ENCODE measurements at regions not wholly inside any gene's neighbourhood (a gene's known extent, or its start where the extent isn't known, plus 50 kb on each side); places are given as distances from the start of the nearest gene placed in this dataset.

- CTCF ChIA-PET: no interaction called here
These were observed 540.8 kb upstream of the SPHKAP start for GRCh38 chr2:228722311-228722710.

GRCh38 chr2:228720895-228721294 lies 539.4 kb upstream of the SPHKAP start:
- POLR2A ChIA-PET: no interaction called here
- CTCF ChIA-PET: no interaction called here

More at GRCh38 chr2:228722311-228722710, 540.8 kb upstream of the SPHKAP start:
- POLR2A ChIA-PET: no interaction called here

DNA sequence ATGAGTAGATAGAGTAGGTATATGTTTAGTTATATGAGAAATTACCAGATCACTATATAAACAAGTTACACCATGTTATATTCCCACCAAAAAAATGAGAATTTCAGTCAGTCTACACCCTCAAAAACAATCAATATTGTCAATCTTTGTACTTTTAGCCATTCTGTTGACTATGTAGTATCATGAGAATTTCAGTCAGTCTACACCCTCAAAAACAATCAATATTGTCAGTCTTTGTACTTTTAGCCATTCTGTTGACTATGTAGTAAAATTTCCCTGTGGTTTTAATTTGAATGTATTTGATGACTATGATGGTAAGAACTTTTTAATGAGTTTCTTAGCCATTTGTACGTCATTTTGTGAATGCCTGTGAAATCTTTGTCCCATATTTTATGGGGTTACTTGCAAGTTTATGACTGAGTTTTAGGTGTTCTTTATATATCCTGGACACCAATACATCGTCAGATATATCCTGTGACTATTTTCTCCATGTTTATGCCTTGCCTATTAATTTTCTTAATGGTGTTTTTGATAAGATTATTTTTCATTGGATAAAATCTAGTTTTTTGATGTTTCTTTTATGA lies 528.4 kb upstream of the SPHKAP start:
- ChIA-PET POLR2A (no interaction called here), CTCF (no interaction called here)

DNA sequence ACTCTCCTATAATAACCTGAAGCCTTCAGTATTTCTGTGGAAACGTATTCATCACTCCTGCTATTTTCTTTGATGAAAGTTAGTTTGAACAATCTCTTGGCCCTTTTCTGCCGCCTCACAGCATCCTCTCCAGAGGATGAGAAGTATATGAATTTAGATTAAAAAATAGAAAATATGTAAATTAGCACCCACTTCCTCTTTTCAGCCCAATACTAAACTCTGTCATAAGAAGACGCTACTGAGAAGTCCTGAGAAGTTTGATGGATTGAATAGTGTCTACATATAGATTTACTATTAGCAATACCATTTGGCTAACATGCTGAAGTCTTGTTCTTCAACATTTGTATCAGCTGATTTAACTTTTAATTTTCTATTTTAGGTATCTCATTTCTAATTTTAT lies 526.4 kb upstream of the SPHKAP start:
- ChIA-PET POLR2A (no interaction called here), CTCF (no interaction called here)

DNA sequence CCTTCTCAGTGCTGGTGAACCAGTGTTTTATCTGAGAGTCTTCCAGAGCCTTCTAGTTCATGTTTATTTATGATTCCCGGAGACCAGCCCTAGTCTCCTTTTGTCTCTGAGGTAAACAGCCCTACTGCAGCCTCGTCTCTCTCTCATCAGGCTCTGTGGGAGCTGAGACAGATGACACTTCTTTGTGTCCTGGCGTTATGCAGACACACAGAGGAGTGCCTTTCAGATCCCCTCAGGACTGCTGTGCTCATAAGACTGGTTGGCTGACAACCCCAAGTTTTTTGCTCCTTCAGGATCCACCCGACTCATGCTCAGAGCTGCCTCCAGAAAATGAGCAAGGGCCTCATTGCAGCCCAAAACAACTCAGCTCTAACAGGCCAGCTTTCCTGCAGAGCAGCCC lies 523.8 kb upstream of the SPHKAP start:
- POLR2A ChIA-PET: no interaction called here
- CTCF ChIA-PET: no interaction called here

GRCh38 chr2:228703152-228703551 lies 521.7 kb upstream of the SPHKAP start:
- ChIA-PET CTCF (no interaction called here), POLR2A (no interaction called here)

DNA sequence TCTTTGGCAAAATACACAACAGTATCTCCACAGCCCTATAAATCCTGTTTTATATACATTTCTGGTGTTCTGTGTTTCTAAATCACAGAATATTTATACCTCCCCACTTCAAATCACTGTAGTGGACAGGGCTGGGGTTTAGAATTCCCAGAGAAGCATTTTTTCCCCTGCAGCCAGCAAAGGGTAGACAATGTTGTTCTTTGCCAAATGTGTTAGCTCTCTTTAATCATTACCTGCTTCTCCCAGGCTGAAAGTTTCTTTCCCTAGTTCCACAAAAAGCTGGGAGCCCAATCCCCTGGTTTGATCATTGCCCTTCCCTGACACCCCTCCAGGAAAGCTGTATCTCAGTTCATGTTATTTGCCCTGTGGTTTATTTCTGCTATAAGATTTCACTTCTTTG lies 520.0 kb upstream of the SPHKAP start:
- CTCF ChIA-PET: no interaction called here
- POLR2A ChIA-PET: no interaction called here

DNA sequence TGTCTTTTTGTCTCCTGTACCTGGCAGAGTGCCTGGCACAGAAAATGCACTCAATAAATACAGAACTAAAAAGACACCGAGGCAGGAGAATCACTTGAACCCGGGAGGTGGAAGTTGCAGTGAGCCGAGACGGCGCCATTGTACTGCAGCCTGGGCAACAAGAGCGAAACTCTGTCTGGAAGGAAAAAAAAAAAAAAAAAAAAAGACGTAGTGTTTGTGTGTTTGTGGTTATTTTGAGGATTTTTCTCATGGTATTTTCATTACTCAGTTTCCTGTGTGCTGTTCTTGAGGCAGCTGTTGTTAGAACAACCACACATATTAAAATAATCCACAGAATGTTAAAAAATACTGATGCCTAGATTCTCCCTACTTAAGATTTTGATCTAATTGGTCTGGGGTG lies 519.2 kb upstream of the SPHKAP start:
- ChIA-PET POLR2A (no interaction called here), CTCF (no interaction called here)

DNA sequence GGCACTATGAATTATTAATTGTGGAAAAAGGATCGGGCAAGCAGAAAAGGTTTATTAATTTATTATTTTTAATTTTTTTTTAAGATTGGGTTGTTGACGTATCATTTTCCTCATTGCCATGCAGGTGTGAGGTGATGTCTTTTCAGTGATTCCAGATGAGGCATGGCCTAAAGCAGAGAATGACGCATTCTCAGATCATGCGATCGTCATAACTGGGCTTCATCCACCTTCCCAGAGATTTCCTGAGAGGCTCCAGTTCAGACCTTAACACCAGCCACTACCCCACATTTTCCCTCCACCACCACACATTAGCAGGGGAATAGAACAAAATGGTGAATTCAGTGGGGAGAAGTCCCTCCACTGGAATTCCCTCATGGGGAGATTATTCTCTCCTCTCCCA lies 518.4 kb upstream of the SPHKAP start:
- CTCF ChIA-PET: no interaction called here
- POLR2A ChIA-PET: no interaction called here

DNA sequence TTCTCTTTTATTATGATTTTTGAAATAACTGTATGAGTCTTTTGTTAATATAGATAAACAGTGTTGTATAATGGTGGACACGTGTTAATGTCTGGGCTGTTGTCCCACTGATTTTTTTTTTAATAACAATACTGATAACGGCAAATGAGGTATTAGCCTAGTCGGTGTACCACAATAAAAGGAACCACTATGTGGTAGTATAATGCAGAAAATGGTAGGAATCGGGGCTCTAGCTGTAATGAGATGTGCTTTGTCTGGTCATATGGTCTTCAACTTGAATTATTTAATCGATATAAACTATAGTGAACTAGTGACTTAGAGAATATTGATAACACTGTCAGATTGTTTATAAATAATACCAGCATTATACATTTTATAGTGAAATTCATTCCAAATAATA lies 517.9 kb upstream of the SPHKAP start:
- ChIA-PET POLR2A (no interaction called here), CTCF (no interaction called here)

- CTCF ChIA-PET: no interaction called here
- POLR2A ChIA-PET: no interaction called here
These were observed 517.5 kb upstream of the SPHKAP start for GRCh38 chr2:228698963-228699362.

DNA sequence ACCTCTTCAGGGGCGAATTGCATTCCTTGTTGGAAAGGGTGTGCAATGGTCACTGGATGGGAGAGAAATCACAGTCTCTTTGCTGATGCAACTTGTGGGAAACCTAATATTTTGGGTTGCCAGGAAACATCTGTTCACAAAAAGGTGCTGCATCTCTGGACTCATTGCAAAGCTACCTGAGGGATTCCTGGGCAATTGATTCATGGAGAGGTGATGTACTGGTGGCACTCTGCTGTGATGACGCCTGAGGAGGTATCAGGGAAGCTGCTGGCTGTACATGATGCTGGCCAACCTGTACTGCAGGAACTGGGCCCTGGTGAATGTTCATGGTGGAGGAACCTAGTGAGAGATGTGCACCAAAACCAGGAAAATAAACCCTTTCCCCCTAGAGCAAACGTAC lies 516.0 kb upstream of the SPHKAP start:
- ChIA-PET POLR2A (no interaction called here), CTCF (no interaction called here)

- POLR2A ChIA-PET: no interaction called here
- CTCF ChIA-PET: no interaction called here
These were observed 509.2 kb upstream of the SPHKAP start for GRCh38 chr2:228690681-228691080.

DNA sequence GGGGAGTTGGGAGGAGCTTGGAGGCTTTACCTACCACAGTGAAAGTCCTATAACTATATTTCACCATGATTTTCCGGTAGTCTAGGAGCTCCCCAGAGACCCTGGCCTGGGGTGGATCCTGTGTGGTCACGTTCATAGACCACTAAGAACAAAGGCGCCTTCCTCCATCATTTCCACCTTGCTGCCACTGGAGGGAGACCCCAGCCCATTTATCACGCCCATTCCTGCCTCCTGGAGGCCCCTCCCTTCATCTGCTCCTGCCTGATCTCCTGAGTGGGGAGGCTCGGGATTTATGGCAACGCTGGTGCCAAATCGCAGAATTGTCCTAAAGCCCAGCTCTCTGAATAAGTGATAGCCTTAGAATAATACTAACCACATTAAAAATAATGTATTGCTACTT lies 507.6 kb upstream of the SPHKAP start:
- POLR2A ChIA-PET: no interaction called here
- CTCF ChIA-PET: no interaction called here

GRCh38 chr2:228688007-228688645 lies 506.6 kb upstream of the SPHKAP start:
- ChIA-PET POLR2A (no interaction called here), CTCF (no interaction called here)

DNA sequence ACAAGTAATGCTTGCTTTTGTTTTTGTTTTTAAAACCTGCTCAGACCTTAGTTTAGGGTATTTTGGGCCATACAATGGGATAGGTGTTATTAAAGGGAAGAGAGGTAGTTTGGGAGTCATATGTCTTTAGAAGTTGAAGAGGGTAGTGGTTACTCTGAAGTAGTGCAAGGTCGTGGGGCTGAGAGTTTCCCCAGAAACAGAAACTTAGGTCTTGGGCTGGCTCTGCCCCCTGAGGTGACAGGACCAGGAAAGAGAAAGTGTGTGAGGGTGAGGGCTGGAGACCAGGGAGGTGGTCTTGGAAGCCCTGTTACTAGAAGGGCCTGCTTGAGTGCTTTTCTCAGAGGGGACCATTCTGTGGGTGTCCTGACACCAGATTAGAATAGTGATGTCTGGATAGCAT lies 500.5 kb upstream of the SPHKAP start:
- CTCF ChIA-PET: no interaction called here
- POLR2A ChIA-PET: no interaction called here

GRCh38 chr2:228681426-228681825 lies 499.9 kb upstream of the SPHKAP start:
- CTCF ChIA-PET: no interaction called here
- POLR2A ChIA-PET: no interaction called here

- CTCF ChIA-PET: no interaction called here
- POLR2A ChIA-PET: no interaction called here
These were observed 496.6 kb upstream of the SPHKAP start for GRCh38 chr2:228678110-228678509.

GRCh38 chr2:228675646-228676045 lies 494.2 kb upstream of the SPHKAP start:
- POLR2A ChIA-PET: no interaction called here

GRCh38 chr2:228675091-228675490 lies 493.6 kb upstream of the SPHKAP start:
- POLR2A ChIA-PET: no interaction called here
- CTCF ChIA-PET: no interaction called here

More at GRCh38 chr2:228675646-228676045, 494.2 kb upstream of the SPHKAP start:
- CTCF ChIA-PET: interaction anchor here (0.5 kb wide), 1 partner anchor 390 kb away, joined by 3 read pairs; no protein-coding TSS in a partner anchor

GRCh38 chr2:228673876-228674554 lies 492.5 kb upstream of the SPHKAP start:
- POLR2A ChIA-PET: no interaction called here

DNA sequence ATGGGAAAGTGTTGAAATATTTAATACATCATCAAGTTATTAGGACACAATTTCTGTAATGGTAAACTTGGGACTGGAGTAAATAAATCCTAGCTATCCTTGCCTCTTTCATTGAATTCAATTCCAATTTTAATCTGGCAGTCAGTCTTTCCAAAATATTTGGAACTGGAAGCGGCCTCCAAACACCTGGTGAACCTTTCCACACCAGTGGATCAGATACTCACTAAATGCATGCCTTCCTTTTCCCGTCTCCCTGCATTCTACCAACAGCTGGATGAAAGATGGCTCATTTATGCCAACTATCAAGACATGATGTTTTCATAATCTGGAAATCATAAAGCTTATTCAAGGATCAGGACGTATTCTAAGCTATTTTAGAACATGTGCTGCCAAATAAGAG lies 488.2 kb upstream of the SPHKAP start:
- CTCF ChIA-PET: no interaction called here
- POLR2A ChIA-PET: no interaction called here

More at GRCh38 chr2:228673876-228674554, 492.5 kb upstream of the SPHKAP start:
- CTCF ChIA-PET: no interaction called here
